Stomach (tissue), 4 donors: ENCODE measurements at regions not wholly inside any gene's neighbourhood (a gene's known extent, or its start where the extent isn't known, plus 50 kb on each side); places are given as distances from the start of the nearest gene placed in this dataset.

Experiments used
- EP300 ChIP-seq: sonication (generic); formaldehyde crosslinking; IDR thresholded peaks from one replicate; pipeline ENCODE4 v1.6.1; 2017; ENCODE audit warnings: antibody characterized with exemption
- POLR2AphosphoS5 ChIP-seq, 3 donors: sonication (generic); formaldehyde crosslinking; IDR thresholded peaks; one replicate each; pipeline ENCODE4 v1.6.1; 2016; ENCODE audit warnings: antibody characterized with exemption in 3 of 3
- TF ChIP-seq, protein P1 (sequence below), 7 experiments: fragments of 450-650 bp in 4 of 7; fragments of 200-600 bp in 3 of 7; sonication (generic) in 3 of 7; IDR thresholded peaks; one replicate each; pipeline ENCODE4 v1.5.1; 2016 to 2019; ENCODE audit warnings: antibody characterized with exemption in 7 of 7, control low read depth in 2 of 7, mild to moderate bottlenecking in 1 of 7

DNA sequence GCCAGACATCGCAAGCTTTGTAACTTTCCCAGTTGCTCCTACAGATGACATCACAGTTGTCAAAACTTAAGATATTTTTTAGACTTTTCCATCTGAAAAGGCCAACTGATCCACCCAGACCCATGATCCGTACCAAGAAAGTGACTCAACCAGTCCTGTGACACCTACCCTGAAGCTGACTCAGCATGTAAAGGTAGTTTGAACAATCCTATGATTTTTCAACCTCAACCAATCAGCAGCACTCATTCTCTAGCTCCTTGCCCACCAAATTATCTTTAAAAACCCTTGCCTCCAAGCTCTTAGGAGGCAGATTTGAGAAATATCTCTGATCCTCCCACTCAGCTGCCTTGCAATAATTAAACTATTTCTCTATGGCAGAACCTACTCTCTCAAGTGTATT is 1686.7 kb upstream of the LRRTM1 start:
- no peak for TF ChIP-seq POLR2AphosphoS5 (IDR thresholded peaks at IDR 0.05)
- TF ChIP-seq, protein P1, sequence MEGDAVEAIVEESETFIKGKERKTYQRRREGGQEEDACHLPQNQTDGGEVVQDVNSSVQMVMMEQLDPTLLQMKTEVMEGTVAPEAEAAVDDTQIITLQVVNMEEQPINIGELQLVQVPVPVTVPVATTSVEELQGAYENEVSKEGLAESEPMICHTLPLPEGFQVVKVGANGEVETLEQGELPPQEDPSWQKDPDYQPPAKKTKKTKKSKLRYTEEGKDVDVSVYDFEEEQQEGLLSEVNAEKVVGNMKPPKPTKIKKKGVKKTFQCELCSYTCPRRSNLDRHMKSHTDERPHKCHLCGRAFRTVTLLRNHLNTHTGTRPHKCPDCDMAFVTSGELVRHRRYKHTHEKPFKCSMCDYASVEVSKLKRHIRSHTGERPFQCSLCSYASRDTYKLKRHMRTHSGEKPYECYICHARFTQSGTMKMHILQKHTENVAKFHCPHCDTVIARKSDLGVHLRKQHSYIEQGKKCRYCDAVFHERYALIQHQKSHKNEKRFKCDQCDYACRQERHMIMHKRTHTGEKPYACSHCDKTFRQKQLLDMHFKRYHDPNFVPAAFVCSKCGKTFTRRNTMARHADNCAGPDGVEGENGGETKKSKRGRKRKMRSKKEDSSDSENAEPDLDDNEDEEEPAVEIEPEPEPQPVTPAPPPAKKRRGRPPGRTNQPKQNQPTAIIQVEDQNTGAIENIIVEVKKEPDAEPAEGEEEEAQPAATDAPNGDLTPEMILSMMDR (IDR thresholded peaks at IDR 0.05) = no peak
- TF ChIP-seq EP300 = no peak
